ENCODE measurements at regions not wholly inside any gene's neighbourhood (a gene's known extent, or its start where the extent isn't known, plus 50 kb on each side); places are given as distances from the start of the nearest gene placed in this dataset.
"Not testable (repeated sequence)": the region's sequence is repeated elsewhere in the genome, so short reads cannot be mapped to it uniquely, and the experiment has no call there.

GRCh38 chr3:26132942-26133341 is 343.1 kb downstream of the OXSM start:
- no peak for DNase-seq (ENCODE audit: low spot score)

GRCh38 chr3:26141296-26141695 is 351.4 kb downstream of the OXSM start:
- DNase-seq (ENCODE audit: low spot score), result no peak

GRCh38 chr3:26145769-26146168 is 355.9 kb downstream of the OXSM start:
- no peak for DNase-seq (ENCODE audit: low spot score)

DNA sequence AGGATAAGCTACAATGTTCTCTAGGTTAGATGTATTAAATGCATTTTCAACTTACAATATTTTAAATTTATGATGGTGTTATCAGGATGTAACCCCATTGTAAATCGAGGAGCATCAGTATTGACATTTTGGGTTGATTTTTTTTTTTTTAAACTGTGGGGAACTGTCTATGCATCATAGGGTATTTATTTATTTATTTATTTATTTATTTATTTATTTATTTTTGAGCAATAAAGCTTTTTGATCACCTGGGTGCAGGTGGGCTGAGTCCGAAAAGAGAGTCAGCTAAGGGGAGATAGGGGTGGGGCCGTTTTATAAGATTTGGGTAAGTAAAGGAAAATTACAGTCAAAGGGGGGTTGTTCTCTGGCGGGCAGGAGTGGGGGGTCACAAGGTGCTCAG is 367.5 kb downstream of the OXSM start:
- DNase-seq (ENCODE audit: low spot score), result not testable (repeated sequence)

- no peak for DNase-seq (ENCODE audit: low spot score)
Measured at GRCh38 chr3:26171006-26171405, 381.1 kb downstream of the OXSM start.

GRCh38 chr3:26191556-26191955 is 401.7 kb downstream of the OXSM start:
- no peak for DNase-seq (ENCODE audit: low spot score)

DNA sequence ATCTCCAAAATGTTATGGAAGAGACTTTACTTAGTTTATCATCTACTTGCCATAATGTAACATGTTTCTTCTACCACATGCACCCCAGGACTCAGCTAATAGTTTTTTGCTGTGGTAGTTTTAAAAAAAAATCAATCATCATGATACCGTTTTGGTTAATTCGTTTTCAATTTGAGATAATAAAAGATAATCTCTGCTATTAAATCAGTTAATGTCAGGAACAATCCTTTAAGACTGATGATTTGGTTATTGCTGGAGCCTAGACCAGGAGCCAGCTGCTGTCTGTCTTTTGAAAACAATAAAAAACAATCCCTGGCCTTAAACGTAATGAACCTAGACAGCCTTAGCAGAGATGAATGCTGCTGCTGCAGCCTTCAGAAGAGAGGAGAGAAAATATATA is 403.7 kb downstream of the OXSM start:
- no peak for DNase-seq (ENCODE audit: low spot score)

DNA sequence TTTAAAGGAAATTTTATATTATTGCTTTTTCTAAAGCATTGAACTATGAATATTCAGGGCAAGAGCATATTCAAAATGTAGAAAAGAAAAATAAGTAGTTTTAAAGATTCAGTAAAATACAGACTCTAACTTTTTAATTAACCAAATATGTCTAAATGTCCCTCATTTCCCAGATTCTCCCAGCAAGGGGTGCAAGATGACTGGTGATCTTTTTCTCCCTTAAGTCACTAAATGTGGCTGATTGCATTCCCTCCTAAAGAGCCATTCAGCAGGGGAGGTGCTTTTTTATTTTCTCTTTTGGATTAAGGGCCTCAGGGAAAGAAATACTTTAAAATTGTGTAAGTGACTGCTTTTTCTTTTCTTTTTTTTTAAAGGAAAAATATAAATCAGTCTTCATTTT is 406.9 kb downstream of the OXSM start:
- no peak for DNase-seq (ENCODE audit: low spot score)

GRCh38 chr3:26198609-26199008 is 408.7 kb downstream of the OXSM start:
- DNase-seq (ENCODE audit: low spot score), result no peak

- DNase-seq (ENCODE audit: low spot score), result no peak
Measured at GRCh38 chr3:26202169-26202568, 412.3 kb downstream of the OXSM start.

DNA sequence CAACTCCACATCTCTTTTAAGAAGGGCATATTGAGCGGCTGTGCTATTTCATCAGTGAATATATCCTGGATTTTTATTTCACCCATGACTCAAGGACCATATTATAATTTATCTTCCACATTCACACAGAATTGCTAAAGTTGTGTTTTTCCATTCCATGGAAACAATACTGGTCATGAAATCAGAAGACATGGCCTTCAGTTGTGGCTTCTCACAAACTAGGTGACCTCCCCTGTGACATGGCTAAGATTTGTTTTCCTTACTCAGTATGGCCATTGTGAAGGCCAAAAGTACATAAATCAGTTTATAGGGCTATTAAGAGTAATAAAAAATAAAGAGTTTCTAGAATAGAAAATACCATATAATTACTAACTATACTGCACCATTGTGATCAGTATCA is 415.6 kb downstream of the OXSM start:
- no peak for DNase-seq (ENCODE audit: low spot score)

- no peak for DNase-seq (ENCODE audit: low spot score)
Measured at GRCh38 chr3:26208201-26208600, 414.4 kb upstream of the LRRC3B start.

DNA sequence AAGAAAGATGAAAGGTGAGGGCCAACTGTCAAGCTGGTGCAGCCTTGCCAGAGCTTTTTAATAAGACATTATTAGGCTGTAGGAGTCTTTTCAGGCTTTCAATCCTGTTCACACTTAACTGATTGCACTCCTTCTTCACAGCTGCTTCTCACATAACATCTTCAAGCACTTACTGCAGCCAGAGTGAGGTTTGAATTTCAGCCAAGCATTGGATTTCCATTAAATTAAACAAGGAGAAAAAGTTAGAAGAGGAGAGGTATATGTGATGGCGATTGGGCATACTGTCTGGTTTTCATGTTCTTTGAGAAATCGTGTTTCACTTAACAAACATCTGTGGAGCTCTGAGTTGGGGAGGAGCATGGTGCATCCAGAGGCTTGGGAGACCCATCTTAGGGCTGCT is 392.8 kb upstream of the LRRC3B start:
- DNase-seq (ENCODE audit: low spot score), result no peak

DNA sequence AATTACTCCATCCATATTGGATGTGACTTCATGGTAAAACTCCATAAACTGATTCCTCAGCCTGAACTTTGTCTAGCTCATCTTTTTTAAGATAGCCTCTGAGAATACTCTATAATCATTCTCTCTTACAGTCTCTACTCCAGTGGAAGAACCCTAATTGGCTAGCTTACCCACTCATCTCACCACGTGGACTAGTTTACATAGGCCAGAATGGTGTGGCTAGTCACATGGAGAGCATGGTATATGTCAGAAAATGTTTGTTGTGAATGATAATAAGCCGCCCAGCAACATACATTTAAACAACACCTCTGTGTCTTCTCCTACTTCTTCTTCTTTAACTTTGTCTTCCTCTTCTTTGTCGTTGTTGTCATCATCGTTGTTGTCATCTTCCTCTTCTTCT is 389.2 kb upstream of the LRRC3B start:
- no peak for DNase-seq (ENCODE audit: low spot score)

- no peak for DNase-seq (ENCODE audit: low spot score)
Measured at GRCh38 chr3:26236531-26236930, 386.0 kb upstream of the LRRC3B start.

DNA sequence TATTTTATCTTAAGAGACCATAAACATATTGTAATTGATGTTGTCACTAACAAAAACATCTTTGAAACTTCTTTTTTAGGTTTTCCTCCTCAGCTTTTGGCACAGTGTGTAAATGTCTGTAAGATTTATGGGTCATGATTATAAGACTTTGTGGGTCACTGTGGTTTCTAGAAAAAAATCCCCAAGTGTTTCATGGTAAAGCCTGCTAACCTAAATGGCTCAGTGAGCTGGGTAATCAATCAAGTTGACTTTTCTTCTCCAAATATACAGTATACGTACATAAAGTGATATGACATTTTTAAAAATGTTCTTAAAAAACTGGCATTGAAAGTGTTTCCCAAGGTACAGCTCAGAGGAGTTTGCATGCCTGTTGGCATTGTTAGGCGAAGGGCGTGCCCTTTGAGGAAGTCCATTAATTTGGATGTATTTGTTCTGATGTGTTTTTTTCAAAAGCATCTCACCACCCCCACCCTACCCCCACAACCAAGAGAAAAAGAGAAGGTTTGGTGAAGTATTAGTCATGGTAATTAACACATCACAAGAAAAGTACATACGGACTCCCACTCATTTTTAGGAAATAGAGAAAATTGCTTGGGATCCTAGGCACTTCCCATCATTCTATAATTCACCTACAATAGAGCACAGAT is 385.4 kb upstream of the LRRC3B start:
- DNase-seq (ENCODE audit: low spot score), result no peak

DNA sequence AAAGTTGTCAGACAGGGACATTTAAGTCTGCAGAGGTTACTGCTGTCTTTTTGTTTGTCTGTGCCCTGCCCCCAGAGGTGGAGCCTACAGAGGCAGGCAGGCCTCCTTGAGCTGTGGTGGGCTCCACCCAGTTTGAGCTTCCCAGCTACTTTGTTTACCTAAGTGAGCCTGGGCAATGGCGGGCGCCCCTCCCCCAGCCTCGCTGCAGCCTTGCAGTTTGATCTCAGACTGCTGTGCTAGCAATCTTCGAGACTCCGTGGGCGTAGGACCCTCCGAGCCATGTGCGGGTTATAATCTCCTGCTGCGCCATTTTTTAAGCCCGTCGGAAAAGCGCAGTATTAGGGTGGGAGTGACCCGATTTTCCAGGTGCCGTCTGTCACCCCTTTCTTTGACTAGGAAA is 378.0 kb upstream of the LRRC3B start:
- DNase-seq (ENCODE audit: low spot score), result not testable (repeated sequence)

- DNase-seq (ENCODE audit: low spot score), result no peak
Measured at GRCh38 chr3:26245236-26245635, 377.3 kb upstream of the LRRC3B start.

GRCh38 chr3:26246901-26247300 is 375.7 kb upstream of the LRRC3B start:
- DNase-seq (ENCODE audit: low spot score), result no peak

GRCh38 chr3:26247712-26248111 is 374.9 kb upstream of the LRRC3B start:
- no peak for DNase-seq (ENCODE audit: low spot score)

- DNase-seq (ENCODE audit: low spot score), result no peak
Measured at GRCh38 chr3:26252001-26252400, 370.6 kb upstream of the LRRC3B start.

DNA sequence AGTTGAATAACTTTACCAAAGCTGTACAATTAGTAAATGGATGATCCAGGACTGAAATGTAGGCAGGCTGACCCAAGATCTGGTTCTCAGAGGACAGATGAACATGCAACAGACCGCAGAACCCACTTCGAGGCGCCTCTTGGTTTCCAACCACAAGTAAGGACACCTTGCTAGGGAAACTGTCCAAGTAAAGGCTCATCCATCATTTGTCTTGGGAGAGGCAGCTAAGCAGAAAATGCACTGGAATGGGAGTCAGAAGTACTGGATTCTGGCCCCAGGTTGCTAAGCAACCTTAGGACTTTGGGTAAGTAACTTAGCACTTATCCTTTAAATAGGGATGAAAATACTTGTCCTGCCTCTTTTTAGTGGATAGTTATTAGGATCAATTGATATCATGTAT is 366.3 kb upstream of the LRRC3B start:
- no peak for DNase-seq (ENCODE audit: low spot score)

- DNase-seq (ENCODE audit: low spot score), result no peak
Measured at GRCh38 chr3:26259176-26259575, 363.4 kb upstream of the LRRC3B start.

- no peak for DNase-seq (ENCODE audit: low spot score)
Measured at GRCh38 chr3:26260139-26260538, 362.4 kb upstream of the LRRC3B start.
